Transverse colon (tissue), 4 donors: ENCODE measurements at regions not wholly inside any gene's neighbourhood (a gene's known extent, or its start where the extent isn't known, plus 50 kb on each side); places are given as distances from the start of the nearest gene placed in this dataset.

Experiments
- DNase-seq: peaks from one replicate; pipeline ENCODE4 v3.0.0-alpha.2; 2019
- H3K27ac ChIP-seq, 4 donors: fragments of 200-600 bp; sonication (generic); 2 replicates each; pipeline ENCODE4 v1.5.1; 2016 to 2018; ENCODE audit warnings: inconsistent platforms in 4 of 4
- H3K27me3 ChIP-seq: fragments of 200-600 bp; sonication (generic); 2 replicates; pipeline ENCODE4 v1.5.1; 2017; ENCODE audit warnings: inconsistent platforms
- H3K36me3 ChIP-seq, 4 donors: fragments of 200-600 bp; sonication (generic); 2 replicates each; pipeline ENCODE4 v1.5.1; 2017 to 2019; ENCODE audit warnings: inconsistent platforms in 4 of 4
- H3K4me1 ChIP-seq, 4 donors: fragments of 200-600 bp; sonication (generic); 2 replicates each; pipeline ENCODE4 v1.5.1; 2017 to 2020; ENCODE audit warnings: inconsistent platforms in 4 of 4
- H3K4me3 ChIP-seq, 4 donors: fragments of 200-600 bp; sonication (generic); 1 replicate in 1 of 4; 2 replicates in 3 of 4; pipeline versions ENCODE4 v1.5.1 to v1.6.1; 2017 to 2019; ENCODE audit warnings: inconsistent platforms in 4 of 4
- H3K9me3 ChIP-seq, 2 donors: fragments of 200-600 bp; sonication (generic); 2 replicates each; pipeline ENCODE4 v1.5.1; 2017 to 2019; ENCODE audit warnings: inconsistent platforms in 2 of 2
- EP300 ChIP-seq: sonication (generic); formaldehyde crosslinking; IDR thresholded peaks from one replicate; pipeline ENCODE4 v1.6.1; 2017; ENCODE audit warnings: antibody characterized with exemption, low read depth
- POLR2A ChIP-seq: fragments of 450-650 bp; IDR thresholded peaks from one replicate; pipeline ENCODE4 v1.6.1; 2016; ENCODE audit warnings: antibody characterized with exemption, mild to moderate bottlenecking, moderate library complexity
- POLR2AphosphoS5 ChIP-seq, 3 donors: sonication (generic); formaldehyde crosslinking; IDR thresholded peaks; one replicate each; pipeline ENCODE4 v1.6.1; 2016; ENCODE audit warnings: antibody characterized with exemption in 3 of 3
- WGBS, 2 donors: methylation state at CpG; one replicate each; pipeline ENCODE4 v1.1.5; 2018; ENCODE audit warnings: low coverage in 1 of 2; 5-methylcytosine and 5-hydroxymethylcytosine counted together
- in situ Hi-C, 4 donors: fragments of 200-750 bp; cut with MboI; loops; one replicate each; pipeline versions ENCODE4 v1.15.0 to v1.15.1; 2017; ENCODE audit warnings: low sequenced_read_pairs in 3 of 4, low pct_ligation_motif_present in 1 of 4, low pct_unique_long_range_greater_than_20kb in 1 of 4
- intact Hi-C: fragments of 100-400 bp; cut with DNase I; formaldehyde crosslinking; loops from one replicate; pipeline ENCODE4 v1.15.1; 2023; ENCODE audit warnings: low total_unique reads
- TF ChIP-seq, protein P1 (sequence below), 5 experiments: fragments of 200-600 bp in 3 of 5; fragments of 450-650 bp in 2 of 5; sonication (generic) in 3 of 5; IDR thresholded peaks; 1 replicate in 2 of 5; 2 replicates in 3 of 5; pipeline ENCODE4 v1.5.1; 2016 to 2017; ENCODE audit warnings: antibody characterized with exemption in 5 of 5, inconsistent platforms in 3 of 5, mild to moderate bottlenecking in 2 of 5, moderate library complexity in 1 of 5

DNA sequence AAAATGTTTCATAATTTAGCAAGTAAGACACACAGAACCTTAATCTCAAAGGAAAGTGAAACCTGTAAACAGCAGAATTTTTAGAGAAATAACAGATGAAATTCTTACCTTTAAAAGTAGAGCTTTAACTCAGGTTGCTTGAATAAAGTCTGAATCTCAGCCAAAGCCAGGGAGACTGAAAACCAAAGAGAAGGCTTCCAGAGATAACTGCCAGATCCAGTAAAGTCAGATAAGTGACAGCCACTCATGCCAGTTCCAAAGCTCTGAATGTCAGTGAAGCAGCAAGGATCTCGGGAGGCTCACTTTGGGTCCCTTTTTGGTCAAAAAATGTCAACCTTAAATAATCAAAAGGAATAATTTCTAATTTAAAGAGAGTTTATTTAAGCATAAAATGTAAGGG is 199.9 kb upstream of the CHRM3 start:
- Histone ChIP-seq H3K9me3 (no peaks in the 10 kb centered on the region), H3K36me3 (no peaks in the 10 kb centered on the region), H3K4me3 (no peak overlapping the region), H3K4me1 (no peaks in the 10 kb centered on the region), H3K27ac (no peak overlapping the region), H3K27me3 (no peaks in the 10 kb centered on the region)
- intact Hi-C loops, result no loop called here
- 65 to 85% methylated on average over 1 of the region's 1 CpG for WGBS, 2 donors
- no peak for DNase-seq
- TF ChIP-seq, protein P1, sequence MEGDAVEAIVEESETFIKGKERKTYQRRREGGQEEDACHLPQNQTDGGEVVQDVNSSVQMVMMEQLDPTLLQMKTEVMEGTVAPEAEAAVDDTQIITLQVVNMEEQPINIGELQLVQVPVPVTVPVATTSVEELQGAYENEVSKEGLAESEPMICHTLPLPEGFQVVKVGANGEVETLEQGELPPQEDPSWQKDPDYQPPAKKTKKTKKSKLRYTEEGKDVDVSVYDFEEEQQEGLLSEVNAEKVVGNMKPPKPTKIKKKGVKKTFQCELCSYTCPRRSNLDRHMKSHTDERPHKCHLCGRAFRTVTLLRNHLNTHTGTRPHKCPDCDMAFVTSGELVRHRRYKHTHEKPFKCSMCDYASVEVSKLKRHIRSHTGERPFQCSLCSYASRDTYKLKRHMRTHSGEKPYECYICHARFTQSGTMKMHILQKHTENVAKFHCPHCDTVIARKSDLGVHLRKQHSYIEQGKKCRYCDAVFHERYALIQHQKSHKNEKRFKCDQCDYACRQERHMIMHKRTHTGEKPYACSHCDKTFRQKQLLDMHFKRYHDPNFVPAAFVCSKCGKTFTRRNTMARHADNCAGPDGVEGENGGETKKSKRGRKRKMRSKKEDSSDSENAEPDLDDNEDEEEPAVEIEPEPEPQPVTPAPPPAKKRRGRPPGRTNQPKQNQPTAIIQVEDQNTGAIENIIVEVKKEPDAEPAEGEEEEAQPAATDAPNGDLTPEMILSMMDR (IDR thresholded peaks at IDR 0.05), result no peak
- TF ChIP-seq POLR2A, result no peak
- no peak for TF ChIP-seq POLR2AphosphoS5 (IDR thresholded peaks at IDR 0.05)
- no peak for TF ChIP-seq EP300
- in situ Hi-C loops, result no loop called here

DNA sequence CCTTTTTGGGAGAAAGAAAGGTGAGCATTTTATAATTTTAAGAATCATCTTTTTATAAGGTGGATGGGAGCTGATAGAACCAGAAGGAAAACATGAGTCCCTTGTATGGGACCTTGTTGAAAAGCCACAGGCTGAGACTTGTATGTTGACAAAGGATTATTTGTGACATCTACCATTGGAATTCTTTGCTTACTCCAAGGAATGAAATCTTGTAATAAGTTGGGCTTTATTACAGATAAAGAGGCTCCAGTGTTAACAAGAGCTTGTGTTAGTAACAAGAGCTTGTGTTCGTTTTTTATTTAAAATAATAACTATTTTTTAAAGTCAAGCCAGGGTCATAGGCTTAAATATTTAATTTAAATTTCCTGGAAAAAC is 201.1 kb upstream of the CHRM3 start:
- Histone ChIP-seq H3K4me3 (no peak overlapping the region), H3K4me1 (no peaks in the 10 kb centered on the region), H3K27ac (no peak overlapping the region), H3K9me3 (no peaks in the 10 kb centered on the region), H3K27me3 (no peaks in the 10 kb centered on the region), H3K36me3 (no peaks in the 10 kb centered on the region)
- TF ChIP-seq POLR2A, result no peak
- no peak for TF ChIP-seq POLR2AphosphoS5 (IDR thresholded peaks at IDR 0.05)
- TF ChIP-seq, protein P1 (IDR thresholded peaks at IDR 0.05), result no peak
- TF ChIP-seq EP300, result no peak
- in situ Hi-C loops (no loop called here), intact Hi-C loops (no loop called here)
- WGBS, 2 donors, result 56 to 80% methylated on average over 1 of the region's 1 CpG
- DNase-seq, result no peak

DNA sequence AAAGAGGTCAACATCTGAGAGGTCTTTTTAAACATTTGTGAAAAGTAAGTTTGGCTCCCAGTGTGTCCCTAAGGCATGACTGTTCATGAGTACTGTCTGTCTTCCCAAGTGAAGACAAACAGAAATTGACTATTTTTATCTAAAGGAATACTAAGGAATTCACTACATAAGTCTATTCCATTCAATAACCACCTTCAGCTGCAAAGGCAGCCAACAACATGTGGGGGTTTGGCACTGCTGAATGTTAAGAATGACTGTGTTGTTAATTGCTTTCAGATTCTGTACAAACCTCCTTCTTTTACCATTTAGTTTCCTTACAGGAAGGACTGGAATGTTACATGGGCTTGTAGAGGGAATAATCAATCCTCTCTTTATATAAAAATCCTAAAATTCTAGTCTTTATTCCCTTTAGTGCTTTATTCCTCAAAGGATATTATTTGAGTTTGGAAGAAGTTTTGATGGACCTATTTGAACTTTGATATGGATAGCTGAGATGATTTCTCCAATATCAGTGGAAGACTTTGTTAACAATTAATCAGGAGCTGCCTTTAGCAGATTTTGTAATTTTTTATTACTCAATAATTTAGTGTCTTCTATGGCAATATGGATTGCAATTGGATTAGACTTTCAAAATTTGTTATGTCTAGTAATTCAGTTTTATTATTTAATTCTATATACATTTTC is 201.7 kb upstream of the CHRM3 start:
- Histone ChIP-seq H3K27ac (no peak overlapping the region), H3K4me1 (no peaks in the 10 kb centered on the region), H3K27me3 (no peaks in the 10 kb centered on the region), H3K9me3 (no peaks in the 10 kb centered on the region), H3K4me3 (no peak overlapping the region), H3K36me3 (no peaks in the 10 kb centered on the region)
- in situ Hi-C loops (no loop called here), intact Hi-C loops (no loop called here)
- TF ChIP-seq EP300 (no peak), POLR2A (no peak), POLR2AphosphoS5 (IDR thresholded peaks at IDR 0.05) (no peak)
- TF ChIP-seq, protein P1 (IDR thresholded peaks at IDR 0.05), result no peak
- no peak for DNase-seq

DNA sequence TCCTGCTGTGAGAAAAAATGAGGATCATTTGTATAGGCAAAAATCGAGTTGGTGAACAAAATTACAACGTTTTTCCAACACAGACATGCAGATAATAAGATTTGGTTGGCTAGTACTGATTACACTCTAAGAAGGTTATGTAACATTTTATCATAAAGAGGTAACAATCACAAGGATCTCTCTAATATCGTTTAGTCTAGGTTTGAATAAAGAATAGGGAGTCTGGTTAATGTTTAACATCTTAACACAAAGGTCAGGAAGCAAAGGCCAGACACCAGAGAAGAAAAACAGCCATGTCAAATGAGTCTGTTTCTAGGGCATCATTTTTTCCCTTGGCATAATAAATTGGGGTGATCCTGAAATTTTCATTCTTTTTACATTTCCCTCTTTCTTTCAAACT is 207.4 kb upstream of the CHRM3 start:
- no peak for DNase-seq
- WGBS, 2 donors, result 26 to 31% methylated on average over 3 of the region's 3 CpGs
- intact Hi-C loops (no loop called here), in situ Hi-C loops (no loop called here)
- H3K27me3 ChIP-seq, result no peaks in the 10 kb centered on the region
- no peaks in the 10 kb centered on the region for H3K36me3 ChIP-seq
- H3K4me3 ChIP-seq, result no peak overlapping the region
- peaks cover 0 to 5% (median 0%) of the 10 kb centered on the region in 4 donors for H3K4me1 ChIP-seq
- H3K27ac ChIP-seq, result no peak overlapping the region
- H3K9me3 ChIP-seq, result peaks cover 0 to 3% of the 10 kb centered on the region in 2 donors
- no peak for TF ChIP-seq POLR2AphosphoS5 (IDR thresholded peaks at IDR 0.05)

DNA sequence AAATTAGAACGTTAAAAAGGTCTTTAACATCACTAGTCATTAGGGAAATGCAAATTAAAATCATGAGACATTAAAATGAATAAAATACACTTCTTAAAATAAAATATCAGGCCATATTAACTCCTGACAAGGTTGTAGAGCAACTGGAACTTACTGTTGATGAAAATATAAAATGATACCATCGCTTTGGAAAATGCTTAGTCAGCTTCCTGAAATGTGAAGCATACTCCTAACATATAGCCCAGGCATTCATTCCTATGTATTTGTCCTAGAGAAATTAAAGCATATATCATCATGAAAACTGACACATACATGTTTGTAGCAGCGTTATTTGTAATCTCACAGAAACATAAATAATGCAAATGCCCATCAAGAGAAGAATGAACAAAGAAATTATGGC is 211.5 kb upstream of the CHRM3 start:
- in situ Hi-C loops, result no loop called here
- H3K27me3 ChIP-seq, result no peaks in the 10 kb centered on the region
- peaks cover 0 to 3% of the 10 kb centered on the region in 2 donors for H3K9me3 ChIP-seq
- H3K4me3 ChIP-seq, result no peak overlapping the region
- intact Hi-C loops, result no loop called here
- H3K4me1 ChIP-seq, result peaks cover 0 to 5% (median 0%) of the 10 kb centered on the region in 4 donors
- DNase-seq, result no peak
- WGBS, 2 donors, result 79 to 96% methylated on average over 3 of the region's 3 CpGs
- H3K36me3 ChIP-seq, result no peaks in the 10 kb centered on the region
- no peak for TF ChIP-seq EP300
- no peak for TF ChIP-seq POLR2A
- TF ChIP-seq POLR2AphosphoS5 (IDR thresholded peaks at IDR 0.05), result no peak
- TF ChIP-seq, protein P1 (IDR thresholded peaks at IDR 0.05), result no peak
- H3K27ac ChIP-seq, result no peak overlapping the region
